PFSK-1 (cell line): ENCODE measurements at regions not wholly inside any gene's neighbourhood (a gene's known extent, or its start where the extent isn't known, plus 50 kb on each side); places are given as distances from the start of the nearest gene placed in this dataset.

Experiments
- FOXP2 ChIP-seq: optimal IDR thresholded peaks from 2 replicates; pipeline ENCODE3; 2011; ENCODE audit warnings: borderline replicate concordance, control low read depth, inconsistent platforms; ENCODE audit not compliant: insufficient read depth; ENCODE audit errors: extremely low read length, extremely low read depth
- POLR2AphosphoS5 ChIP-seq: IDR thresholded peaks from 2 replicates; pipeline ENCODE4 v1.6.1; 2012; ENCODE audit warnings: low read depth, mild to moderate bottlenecking, control low read depth, low read length, moderate library complexity
- SIN3A ChIP-seq: IDR thresholded peaks from 2 replicates; pipeline ENCODE4 v1.6.1; 2012; ENCODE audit warnings: mild to moderate bottlenecking, low read length, moderate library complexity, borderline replicate concordance; ENCODE audit not compliant: insufficient read depth
- TAF1 ChIP-seq: IDR thresholded peaks from 2 replicates; pipeline ENCODE4 v1.6.1; 2012; ENCODE audit warnings: low read length, control low read depth, borderline replicate concordance; ENCODE audit not compliant: insufficient read depth
- TF ChIP-seq, protein P1 (sequence below), 2 experiments: IDR thresholded peaks; 2 replicates each; pipeline versions ENCODE4 v1.6.1 to v1.8.0; 2011 to 2012; ENCODE audit warnings: low read depth in 2 of 2, low read length in 2 of 2, control low read depth in 1 of 2, inconsistent platforms in 1 of 2, mild to moderate bottlenecking in 1 of 2, moderate library complexity in 1 of 2; ENCODE audit not compliant: insufficient read depth in 1 of 2

DNA sequence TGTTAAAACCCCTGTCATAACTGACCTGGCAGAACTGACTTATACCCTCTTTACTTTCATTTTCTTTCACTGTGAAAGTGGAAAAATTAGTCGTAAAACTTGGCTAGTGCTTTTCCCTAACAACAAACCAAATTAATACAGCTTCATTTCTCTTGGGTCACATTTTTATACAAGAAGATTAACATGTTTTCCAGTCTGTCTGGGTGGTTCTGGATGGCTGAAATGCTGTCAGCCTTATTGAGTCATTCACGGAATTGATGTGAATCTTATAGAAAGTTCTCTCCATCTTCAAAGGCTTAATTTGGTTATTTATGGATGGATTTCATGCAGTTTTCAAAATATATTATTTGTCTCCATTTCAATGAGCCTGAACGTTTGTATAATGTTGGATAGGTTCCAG is 440.0 kb downstream of the KCTD12 start:
- TF ChIP-seq TAF1 (no peak), FOXP2 (no peak), POLR2AphosphoS5 (no peak), SIN3A (no peak)
- TF ChIP-seq, protein P1, sequence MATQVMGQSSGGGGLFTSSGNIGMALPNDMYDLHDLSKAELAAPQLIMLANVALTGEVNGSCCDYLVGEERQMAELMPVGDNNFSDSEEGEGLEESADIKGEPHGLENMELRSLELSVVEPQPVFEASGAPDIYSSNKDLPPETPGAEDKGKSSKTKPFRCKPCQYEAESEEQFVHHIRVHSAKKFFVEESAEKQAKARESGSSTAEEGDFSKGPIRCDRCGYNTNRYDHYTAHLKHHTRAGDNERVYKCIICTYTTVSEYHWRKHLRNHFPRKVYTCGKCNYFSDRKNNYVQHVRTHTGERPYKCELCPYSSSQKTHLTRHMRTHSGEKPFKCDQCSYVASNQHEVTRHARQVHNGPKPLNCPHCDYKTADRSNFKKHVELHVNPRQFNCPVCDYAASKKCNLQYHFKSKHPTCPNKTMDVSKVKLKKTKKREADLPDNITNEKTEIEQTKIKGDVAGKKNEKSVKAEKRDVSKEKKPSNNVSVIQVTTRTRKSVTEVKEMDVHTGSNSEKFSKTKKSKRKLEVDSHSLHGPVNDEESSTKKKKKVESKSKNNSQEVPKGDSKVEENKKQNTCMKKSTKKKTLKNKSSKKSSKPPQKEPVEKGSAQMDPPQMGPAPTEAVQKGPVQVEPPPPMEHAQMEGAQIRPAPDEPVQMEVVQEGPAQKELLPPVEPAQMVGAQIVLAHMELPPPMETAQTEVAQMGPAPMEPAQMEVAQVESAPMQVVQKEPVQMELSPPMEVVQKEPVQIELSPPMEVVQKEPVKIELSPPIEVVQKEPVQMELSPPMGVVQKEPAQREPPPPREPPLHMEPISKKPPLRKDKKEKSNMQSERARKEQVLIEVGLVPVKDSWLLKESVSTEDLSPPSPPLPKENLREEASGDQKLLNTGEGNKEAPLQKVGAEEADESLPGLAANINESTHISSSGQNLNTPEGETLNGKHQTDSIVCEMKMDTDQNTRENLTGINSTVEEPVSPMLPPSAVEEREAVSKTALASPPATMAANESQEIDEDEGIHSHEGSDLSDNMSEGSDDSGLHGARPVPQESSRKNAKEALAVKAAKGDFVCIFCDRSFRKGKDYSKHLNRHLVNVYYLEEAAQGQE (IDR thresholded peaks at IDR 0.05; ENCODE audit: insufficient read depth in 1 of 2, low read depth in 2 of 2, low read length in 2 of 2): no peak

DNA sequence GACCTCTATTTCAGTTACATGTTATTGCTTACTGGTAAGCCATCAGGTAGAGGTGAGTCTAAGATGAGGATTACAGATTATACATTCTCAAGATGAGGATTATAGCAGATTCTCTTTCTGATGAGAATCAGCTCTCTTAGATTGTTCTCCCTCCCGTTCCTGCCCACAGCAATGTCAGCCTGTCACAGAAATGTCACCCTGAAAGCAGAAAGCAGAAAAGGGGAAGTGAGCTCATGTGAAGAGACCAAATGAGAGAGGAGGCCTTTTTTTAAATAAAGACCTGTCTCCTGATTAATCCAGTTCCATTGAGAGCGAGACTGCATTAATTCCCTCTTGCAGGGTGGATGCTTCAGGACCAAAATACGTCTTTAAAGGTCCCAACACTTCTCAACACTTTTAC is 445.6 kb downstream of the KCTD12 start:
- TF ChIP-seq TAF1 (no peak), POLR2AphosphoS5 (no peak), SIN3A (no peak)

DNA sequence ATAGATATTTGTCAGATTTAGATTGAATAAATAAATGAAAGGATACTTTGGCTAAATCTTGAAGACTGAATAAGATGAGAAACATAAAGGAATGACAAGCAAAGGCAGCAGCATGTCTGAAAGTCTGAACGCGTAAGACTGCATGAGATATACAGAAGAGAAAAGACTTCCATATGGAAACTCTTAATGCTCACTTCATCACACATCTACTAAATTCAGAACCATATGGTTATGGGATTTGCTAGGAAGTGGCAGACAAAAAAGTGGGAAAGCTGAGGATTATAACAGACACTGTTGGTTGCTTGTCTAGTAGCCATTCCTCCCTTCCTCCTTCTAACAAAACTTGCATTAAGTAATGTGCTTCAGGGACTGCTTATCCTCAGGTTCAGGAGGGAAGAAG is 446.7 kb downstream of the KCTD12 start:
- no peak for TF ChIP-seq POLR2AphosphoS5

DNA sequence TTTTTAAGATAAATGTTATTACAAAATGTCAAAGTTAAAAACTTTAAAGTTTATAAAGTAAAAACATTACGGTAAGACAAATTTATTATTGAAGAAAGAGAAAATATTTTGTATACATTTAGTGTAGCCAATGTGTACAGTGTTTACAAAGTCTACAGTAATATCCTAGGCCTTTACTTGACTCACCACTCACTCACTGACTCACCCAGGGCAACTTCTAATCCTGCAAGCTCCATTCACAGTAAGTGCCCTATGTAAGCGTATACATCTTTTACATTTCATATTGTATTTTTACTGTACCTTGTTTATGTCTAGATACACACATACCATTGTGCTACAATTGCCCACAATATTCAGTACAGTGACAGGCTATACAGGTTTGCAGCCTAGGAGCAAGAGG is 448.2 kb downstream of the KCTD12 start:
- TF ChIP-seq FOXP2 (no peak), TAF1 (no peak), SIN3A (no peak), POLR2AphosphoS5 (no peak)
- TF ChIP-seq, protein P1 (IDR thresholded peaks at IDR 0.05; ENCODE audit: insufficient read depth in 1 of 2, low read depth in 2 of 2, low read length in 2 of 2): no peak

DNA sequence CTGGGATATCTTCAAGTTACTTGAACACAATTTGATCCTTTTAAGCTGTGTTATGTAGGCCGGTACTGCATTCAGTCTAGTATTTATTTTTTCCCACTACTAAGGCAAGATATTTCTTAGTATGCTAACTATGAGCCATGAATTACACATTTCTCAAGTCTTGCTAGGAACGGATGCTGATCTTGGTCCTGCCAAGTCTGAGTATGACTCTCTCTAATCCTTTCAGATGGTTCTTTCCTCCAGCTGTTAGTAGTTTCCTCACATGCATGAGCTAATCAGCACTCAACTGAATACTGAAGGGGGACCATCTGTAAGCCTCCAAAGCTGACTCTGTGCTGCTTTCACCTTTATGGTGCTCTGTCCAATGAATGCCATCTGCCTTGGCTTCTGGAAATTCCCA is 460.3 kb downstream of the KCTD12 start:
- TF ChIP-seq SIN3A (no peak), FOXP2 (no peak), POLR2AphosphoS5 (no peak), TAF1 (no peak)
- TF ChIP-seq, protein P1 (IDR thresholded peaks at IDR 0.05; ENCODE audit: insufficient read depth in 1 of 2, low read depth in 2 of 2, low read length in 2 of 2): no peak

DNA sequence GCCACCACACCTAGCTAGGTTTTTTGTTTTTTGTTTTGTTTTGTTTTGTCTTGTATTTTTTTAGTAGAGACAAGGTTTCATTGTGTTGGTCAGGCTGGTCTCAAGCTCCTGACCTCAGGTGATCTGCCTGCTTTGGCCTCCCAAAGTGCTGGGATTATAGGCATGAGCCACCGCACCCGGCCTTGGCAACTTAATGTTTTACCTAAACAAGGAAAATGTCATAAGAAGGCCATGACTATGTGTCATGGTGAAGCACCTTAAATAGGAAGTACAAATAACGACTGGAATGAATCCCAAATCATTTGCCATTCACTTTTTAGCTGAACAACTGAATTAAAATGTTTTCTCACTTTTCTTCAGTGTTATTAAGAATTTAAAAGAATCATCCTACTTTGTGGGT is 465.2 kb downstream of the KCTD12 start:
- TF ChIP-seq SIN3A: no peak
- TF ChIP-seq, protein P1 (IDR thresholded peaks at IDR 0.05; ENCODE audit: insufficient read depth in 1 of 2, low read depth in 2 of 2, low read length in 2 of 2): no peak
- no peak for TF ChIP-seq TAF1
- no peak for TF ChIP-seq POLR2AphosphoS5
- TF ChIP-seq FOXP2: no peak
